ENCODE measurements at regions not wholly inside any gene's neighbourhood (a gene's known extent, or its start where the extent isn't known, plus 50 kb on each side); places are given as distances from the start of the nearest gene placed in this dataset.
"Not testable (repeated sequence)": the region's sequence is repeated elsewhere in the genome, so short reads cannot be mapped to it uniquely, and the experiment has no call there.

DNA sequence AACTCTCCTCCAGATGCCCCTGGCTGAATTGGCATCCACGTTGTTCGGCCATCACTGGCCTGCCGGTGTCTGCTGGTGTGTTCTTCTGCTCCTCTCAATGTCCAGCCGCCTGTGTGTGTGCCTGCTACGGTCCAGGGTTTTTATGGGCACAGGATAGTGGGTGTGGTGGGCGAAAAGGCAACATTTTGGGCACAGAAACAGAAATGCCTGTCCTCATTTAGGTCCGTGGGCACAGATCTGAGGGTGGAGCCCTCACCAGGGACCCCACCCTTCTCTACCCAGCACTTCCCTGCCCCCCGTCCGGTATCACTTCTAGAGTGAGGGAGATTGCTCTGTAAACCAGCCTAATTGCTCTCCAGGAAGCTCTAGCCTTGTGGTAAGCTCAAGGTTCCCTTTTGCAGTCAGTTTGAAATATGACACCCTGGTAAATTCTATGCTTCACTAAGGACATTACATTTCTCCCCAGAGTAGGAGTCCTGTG lies 410.1 kb downstream of the MAT2B start:
- FAIRE-seq (no peak), DNase-seq (ENCODE audit: insufficient read length, low spot score) (no peak)
- TF ChIP-seq POLR2A (IDR thresholded peaks at IDR 0.05; ENCODE audit: low read depth, low read length), result no peak

DNA sequence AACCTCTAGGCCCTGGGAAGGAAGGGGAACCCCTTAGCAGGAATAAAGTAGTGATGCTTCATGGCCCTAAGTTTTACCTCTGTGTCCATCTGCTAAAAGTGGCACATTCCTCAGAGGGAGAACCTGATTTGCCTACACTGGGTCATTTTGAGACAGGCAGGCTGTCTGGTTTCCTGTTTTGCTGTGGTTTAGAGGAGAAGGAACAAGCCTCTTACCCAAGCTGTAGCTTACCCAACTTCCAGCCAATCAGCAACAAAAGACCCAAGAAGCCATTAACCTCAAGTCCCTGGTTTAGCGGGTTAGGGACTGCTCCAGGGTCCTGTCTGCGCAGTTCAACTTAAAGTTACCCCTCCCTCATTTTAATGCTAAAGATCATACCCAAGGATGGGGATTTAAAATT lies 411.0 kb downstream of the MAT2B start:
- FAIRE-seq, result no peak
- DNase-seq (ENCODE audit: insufficient read length, low spot score), result no peak
- TF ChIP-seq POLR2A (IDR thresholded peaks at IDR 0.05; ENCODE audit: low read depth, low read length), result no peak

DNA sequence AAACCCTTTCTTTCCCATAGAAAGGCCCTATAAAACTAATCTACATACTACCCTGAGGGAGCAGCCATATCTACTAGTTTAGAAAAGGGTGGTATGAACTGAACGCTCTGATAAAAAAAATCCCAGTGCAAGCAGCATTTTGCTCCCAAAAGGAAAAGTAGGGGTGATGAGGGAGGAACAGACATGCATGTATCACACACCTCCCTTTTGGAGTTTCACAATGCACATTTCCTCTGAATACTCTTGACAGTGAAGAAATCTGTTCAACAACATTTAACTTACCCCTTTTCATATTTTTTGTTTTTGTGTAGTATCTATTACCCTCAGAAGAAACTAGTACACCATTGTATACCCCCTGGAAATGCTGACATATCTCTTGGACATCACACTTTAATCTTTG lies 411.4 kb downstream of the MAT2B start:
- FAIRE-seq (no peak), DNase-seq (ENCODE audit: insufficient read length, low spot score) (no peak)
- TF ChIP-seq POLR2A (IDR thresholded peaks at IDR 0.05; ENCODE audit: low read depth, low read length), result no peak

DNA sequence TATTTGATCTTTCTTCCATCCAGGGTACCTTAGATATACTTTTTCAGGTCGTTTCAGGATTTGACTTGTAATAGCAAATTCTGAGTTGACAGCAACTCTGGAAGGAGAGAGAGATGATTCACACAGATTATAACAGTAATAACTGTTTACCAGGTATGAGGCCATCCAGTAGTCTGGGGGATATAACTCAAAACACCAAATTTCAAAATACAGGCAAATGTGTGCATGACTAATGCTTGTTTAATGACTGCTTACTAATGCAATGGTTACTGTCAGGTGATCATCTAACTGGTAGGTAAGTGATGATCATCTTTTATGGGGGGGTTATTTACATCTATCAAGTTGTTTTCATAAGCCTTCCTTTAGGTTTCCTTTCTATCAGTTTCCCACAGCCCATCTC lies 412.3 kb downstream of the MAT2B start:
- TF ChIP-seq POLR2A (IDR thresholded peaks at IDR 0.05; ENCODE audit: low read depth, low read length), result no peak
- FAIRE-seq (no peak), DNase-seq (ENCODE audit: insufficient read length, low spot score) (no peak)

DNA sequence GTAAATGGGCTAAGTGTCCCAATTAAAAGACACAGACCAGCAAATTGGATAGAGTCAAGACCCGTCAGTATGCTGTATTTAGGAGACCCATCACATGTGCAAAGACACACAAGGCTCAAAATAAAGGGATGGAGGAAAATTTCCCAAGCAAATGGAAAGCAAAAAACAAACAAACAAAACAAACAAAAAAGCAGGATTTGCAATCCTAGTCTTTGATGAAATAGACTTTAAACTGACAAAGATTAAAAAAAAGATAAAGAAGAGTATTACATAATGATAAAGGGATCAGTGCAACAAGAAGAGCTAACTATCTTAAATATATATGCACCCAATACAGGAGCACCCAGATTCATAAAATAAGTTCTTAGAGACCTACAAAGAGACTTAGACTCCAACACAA lies 429.6 kb downstream of the MAT2B start:
- not testable (repeated sequence) for DNase-seq (ENCODE audit: insufficient read length, low spot score); FAIRE-seq

DNA sequence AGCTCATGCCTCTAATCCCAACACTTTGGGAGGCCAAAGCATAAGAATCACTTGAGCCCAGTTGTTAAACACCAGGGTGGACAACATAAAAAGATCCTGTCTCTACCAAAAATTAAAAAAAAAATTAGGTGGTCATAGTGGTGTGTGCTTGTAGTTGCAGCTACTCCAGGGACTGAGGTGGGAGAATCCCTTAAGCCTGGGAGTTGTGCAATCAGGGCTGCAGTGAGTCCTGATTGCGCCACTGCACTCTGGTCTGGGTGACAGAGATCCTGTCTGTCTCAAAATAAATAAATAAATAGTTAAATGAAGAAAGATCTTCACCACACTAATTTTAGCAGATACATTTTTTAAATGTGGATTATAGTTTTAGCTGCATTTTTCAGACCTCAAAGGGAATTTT lies 433.2 kb downstream of the MAT2B start:
- no peak for TF ChIP-seq POLR2A (IDR thresholded peaks at IDR 0.05; ENCODE audit: low read depth, low read length)
- no peak for FAIRE-seq
- DNase-seq (ENCODE audit: insufficient read length, low spot score), result no peak

DNA sequence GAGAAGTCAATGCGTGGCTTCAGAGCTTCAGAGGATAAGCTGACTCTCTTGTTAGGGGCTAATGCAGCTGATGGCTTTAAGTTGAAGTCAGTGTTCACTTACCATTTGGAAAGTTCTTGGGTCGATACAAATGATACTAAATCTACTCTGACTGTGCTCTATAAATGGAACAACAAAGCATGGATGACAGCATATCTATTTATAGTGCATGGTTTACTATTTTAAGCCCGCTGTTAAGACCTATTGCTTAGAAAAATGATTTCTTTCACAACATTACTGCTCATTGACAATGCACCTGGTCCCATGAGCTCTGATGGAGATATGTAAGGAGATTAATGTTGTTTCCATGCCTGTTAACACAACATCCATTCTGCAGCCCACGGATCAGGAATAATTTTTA lies 435.7 kb downstream of the MAT2B start:
- no peak for TF ChIP-seq POLR2A (IDR thresholded peaks at IDR 0.05; ENCODE audit: low read depth, low read length)
- DNase-seq (ENCODE audit: insufficient read length, low spot score) (no peak), FAIRE-seq (no peak)

DNA sequence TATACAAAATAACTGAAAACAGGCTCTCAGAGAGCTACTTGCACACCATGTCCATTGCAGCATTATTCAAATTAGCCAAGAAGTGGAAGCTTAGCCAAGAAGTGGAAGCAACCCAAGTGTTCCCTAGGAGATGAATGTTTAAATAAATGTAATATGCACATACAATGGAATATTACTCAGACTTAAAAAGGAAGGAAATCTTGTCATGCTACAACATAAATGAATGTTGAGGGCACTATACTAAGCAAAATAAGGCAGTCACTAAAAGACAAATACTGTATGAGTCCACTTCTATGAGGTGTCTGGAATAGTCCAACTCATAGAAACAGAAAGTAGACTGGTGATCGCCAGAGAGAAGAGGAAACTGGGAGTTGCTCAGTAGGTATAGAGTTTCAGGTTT lies 438.1 kb downstream of the MAT2B start:
- FAIRE-seq, result no peak
- TF ChIP-seq POLR2A (IDR thresholded peaks at IDR 0.05; ENCODE audit: low read depth, low read length), result no peak
- no peak for DNase-seq (ENCODE audit: insufficient read length, low spot score)

DNA sequence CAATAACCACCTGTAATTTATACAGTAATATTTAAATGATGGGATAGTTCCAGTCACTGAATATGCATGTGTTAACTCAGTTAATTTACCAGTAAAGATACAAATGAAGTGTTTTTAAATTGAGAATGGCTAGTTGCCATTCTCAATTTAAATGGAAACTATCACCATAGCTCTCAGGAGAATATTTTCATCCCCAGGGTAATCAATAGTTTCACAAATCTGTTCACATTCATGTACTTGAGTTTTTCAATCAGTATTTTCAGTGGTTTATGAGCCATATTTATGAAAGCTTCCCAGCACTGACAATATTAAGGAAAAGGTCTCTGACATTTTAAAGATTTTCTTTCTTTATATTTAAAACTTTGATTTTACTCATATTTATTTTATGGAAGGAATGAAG lies 439.3 kb downstream of the MAT2B start:
- no peak for TF ChIP-seq POLR2A (IDR thresholded peaks at IDR 0.05; ENCODE audit: low read depth, low read length)
- DNase-seq (ENCODE audit: insufficient read length, low spot score) (no peak), FAIRE-seq (no peak)

DNA sequence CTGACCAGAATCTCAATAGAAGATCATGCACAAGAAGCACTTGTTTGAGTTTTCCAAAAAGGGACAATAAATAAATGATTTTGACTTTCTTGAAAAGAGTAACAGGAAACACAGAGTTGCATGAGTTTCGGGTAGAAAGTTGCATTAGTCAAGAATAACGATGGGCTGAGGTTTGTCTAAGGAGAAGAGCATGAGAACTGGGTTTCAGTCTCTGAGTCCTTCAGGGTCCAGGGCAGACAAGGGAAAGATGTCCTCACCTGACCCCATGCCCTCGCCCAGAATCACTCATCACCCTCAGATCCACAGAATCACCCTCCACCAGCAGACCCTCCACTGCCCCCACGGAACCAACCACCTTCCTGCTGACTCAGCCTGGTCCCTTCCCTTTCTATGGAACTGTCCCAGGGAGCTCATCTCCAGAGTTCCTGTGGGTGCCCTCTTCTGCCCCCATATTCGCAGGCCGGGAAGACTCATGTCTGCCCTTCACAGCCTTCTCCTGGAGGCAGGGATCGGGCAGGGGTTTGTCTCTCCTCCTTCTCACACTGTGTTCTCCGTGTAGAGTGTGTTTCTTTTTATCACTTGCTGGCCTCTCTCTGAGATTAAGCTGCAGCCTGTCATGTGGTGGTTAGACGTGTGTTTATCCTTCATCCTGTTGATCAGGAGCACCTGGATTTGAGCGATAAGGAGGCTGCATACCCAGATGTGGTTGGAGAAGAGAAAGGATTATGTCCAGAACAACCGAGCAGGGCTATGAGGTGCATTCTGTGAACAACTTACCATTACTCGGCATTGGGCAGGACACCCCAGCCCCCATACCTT lies 442.6 kb downstream of the MAT2B start:
- TF ChIP-seq POLR2A (IDR thresholded peaks at IDR 0.05; ENCODE audit: low read depth, low read length), result no peak
- no peak for DNase-seq (ENCODE audit: insufficient read length, low spot score)
- no peak for FAIRE-seq

DNA sequence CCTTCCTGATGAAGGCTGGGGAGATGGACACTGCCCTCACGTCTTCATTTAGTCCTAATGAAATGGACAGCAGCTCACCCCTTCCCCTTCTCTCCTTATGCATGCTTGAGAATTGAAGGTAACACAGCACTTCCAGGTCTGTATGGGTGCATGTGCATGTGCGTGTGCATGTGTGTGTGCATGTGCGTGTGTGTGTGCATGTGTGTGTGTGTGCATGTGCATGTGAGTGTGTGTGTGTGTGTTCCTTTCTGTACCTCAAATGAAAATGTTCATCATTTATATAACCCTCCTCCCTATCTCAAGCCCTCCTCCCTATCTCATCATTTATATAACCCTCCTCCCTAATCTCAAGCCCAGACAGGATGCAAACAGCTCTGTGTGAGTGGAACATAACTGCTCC lies 444.8 kb downstream of the MAT2B start:
- no peak for TF ChIP-seq POLR2A (IDR thresholded peaks at IDR 0.05; ENCODE audit: low read depth, low read length)
- DNase-seq (ENCODE audit: insufficient read length, low spot score) (no peak), FAIRE-seq (no peak)

DNA sequence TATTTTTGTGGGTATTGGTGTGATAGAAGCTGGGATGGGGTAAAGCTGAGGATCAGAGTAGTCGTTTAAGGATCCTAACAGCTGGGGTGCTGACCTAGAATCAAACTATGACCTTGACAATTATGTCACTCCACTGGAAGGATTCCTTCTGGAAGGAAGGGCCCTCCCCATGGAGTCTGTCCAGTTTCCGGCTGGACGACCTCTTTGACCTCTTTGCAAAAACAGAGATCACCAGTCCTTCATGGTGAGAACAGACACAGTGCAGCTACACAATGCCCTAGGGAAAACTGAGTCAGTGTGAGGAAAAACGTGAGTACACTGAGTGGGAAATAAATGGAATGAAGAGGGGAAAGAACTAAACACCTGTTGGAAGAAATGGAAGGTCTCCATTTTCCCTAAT lies 445.6 kb downstream of the MAT2B start:
- no peak for FAIRE-seq
- no peak for TF ChIP-seq POLR2A (IDR thresholded peaks at IDR 0.05; ENCODE audit: low read depth, low read length)
- DNase-seq (ENCODE audit: insufficient read length, low spot score), result no peak

DNA sequence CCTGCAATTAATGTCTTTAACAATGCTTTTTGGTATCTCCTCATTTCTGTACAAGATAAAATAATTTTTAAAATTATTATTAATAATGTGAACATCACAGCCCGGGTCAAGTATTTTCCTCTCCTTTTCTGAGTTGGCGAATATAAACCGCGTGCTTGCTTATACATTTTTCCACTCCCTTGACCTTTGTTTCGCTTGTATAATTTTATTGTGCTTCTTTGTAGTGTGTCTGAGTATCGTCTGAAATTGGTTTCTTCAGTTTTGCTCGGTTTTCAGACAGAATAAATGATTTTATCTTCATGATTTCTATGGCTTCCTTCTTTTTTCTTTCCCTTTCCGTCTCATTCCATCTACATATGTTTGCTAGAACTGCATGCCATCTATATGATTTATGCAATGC lies 448.5 kb downstream of the MAT2B start:
- DNase-seq (ENCODE audit: insufficient read length, low spot score) (no peak), FAIRE-seq (no peak)
- TF ChIP-seq POLR2A (IDR thresholded peaks at IDR 0.05; ENCODE audit: low read depth, low read length), result no peak

DNA sequence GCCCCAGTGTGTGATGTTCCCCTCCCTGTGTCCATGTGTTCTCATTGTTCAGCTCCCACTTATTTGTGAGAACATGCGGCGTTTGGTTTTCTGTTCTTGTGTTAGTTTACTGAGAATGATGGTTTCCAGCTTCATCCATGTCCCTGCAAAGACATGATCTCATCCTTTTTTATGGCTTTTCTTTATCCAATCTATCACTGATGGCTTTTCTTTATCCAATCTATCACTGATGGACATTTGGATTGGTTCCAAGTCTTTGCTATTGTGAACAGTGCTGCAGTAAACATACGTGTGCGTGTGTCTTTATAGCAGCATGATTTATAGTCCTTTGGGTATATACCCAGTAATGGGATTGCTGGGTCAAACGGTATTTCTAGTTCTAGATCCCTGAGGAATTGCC lies 455.8 kb downstream of the MAT2B start:
- FAIRE-seq; DNase-seq (ENCODE audit: insufficient read length, low spot score): not testable (repeated sequence)

DNA sequence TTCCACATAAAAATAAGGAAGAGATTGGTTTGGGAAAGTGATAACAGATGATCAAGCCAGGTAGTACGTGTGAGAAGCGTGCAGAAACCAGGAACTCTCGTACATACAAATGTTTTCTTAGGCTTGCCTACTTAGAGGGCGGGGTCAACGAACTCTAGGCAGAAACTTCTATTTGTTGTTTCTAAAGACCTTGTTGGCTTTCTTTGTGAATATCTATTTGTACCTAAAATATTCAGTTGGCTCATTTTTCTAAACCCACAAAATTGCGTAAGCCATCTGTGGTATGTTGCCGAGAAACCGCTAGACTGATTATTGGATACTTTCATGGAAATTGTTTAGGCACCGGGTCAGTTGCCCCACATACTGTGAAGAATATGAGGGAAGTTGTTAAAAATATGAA lies 458.5 kb downstream of the MAT2B start:
- FAIRE-seq, result no peak
- DNase-seq (ENCODE audit: insufficient read length, low spot score), result no peak
- no peak for TF ChIP-seq POLR2A (IDR thresholded peaks at IDR 0.05; ENCODE audit: low read depth, low read length)

DNA sequence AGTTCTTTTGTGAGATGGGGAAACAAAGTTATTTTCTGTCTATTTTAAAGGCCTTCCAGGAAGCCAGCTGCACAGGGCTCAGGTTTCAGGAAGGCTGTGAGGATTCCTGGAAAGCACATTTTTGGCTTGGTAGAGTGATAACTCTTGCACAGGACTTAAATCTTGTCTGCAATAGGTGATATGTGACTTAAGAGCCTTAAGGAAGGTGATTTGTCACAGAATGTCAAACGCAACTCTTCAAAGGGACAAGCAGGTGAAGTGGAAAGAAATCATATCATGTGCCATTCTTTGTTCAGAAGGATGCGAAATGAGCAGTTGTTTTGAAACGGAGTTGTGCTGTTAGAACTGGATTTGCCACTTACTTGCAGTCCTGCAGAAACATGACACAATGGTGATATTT lies 459.3 kb downstream of the MAT2B start:
- DNase-seq (ENCODE audit: insufficient read length, low spot score) (no peak), FAIRE-seq (no peak)
- TF ChIP-seq POLR2A (IDR thresholded peaks at IDR 0.05; ENCODE audit: low read depth, low read length), result no peak

All from H54 (cell line).